AG09309 (cell line): ENCODE measurements at regions not wholly inside any gene's neighbourhood (a gene's known extent, or its start where the extent isn't known, plus 50 kb on each side); places are given as distances from the start of the nearest gene placed in this dataset.
"Not testable (repeated sequence)": the region's sequence is repeated elsewhere in the genome, so short reads cannot be mapped to it uniquely, and the experiment has no call there.

Source experiments
- DNase-seq: peaks from one replicate; pipeline ENCODE4 v3.0.0-alpha.2; 2010; ENCODE audit warnings: low read depth
- H3K4me3 ChIP-seq: 2 replicates; pipeline ENCODE4 v1.5.1; 2011; ENCODE audit warnings: mild to moderate bottlenecking, low read depth, low read length, moderate library complexity; ENCODE audit not compliant: control insufficient read depth
- CTCF ChIP-seq: IDR thresholded peaks from 2 replicates; pipeline ENCODE4 v1.5.1; 2011; ENCODE audit warnings: mild to moderate bottlenecking, low read depth, low read length, inconsistent platforms; ENCODE audit not compliant: insufficient read depth, control insufficient read depth; ENCODE audit errors: missing control alignments

- H3K4me3 ChIP-seq, result no peak overlapping the region
- no peak for TF ChIP-seq CTCF
- no peak for DNase-seq
These were observed 85.4 kb downstream of the ADAMTS15 start for GRCh38 chr11:130533871-130534270.

GRCh38 chr11:130534551-130534950 is 86.1 kb downstream of the ADAMTS15 start:
- DNase-seq, result no peak
- no peak for TF ChIP-seq CTCF
- H3K4me3 ChIP-seq, result no peak overlapping the region

- no peak for DNase-seq
- no peak for TF ChIP-seq CTCF
- H3K4me3 ChIP-seq, result no peak overlapping the region
These were observed 87.1 kb downstream of the ADAMTS15 start for GRCh38 chr11:130535520-130535919.

- no peak for TF ChIP-seq CTCF
- no peak for DNase-seq
- H3K4me3 ChIP-seq, result no peak overlapping the region
These were observed 87.9 kb downstream of the ADAMTS15 start for GRCh38 chr11:130536106-130537040.

GRCh38 chr11:130539680-130540079 is 91.2 kb downstream of the ADAMTS15 start:
- not testable (repeated sequence) for H3K4me3 ChIP-seq, DNase-seq

GRCh38 chr11:130544266-130544665 is 95.8 kb downstream of the ADAMTS15 start:
- no peak overlapping the region for H3K4me3 ChIP-seq

More at GRCh38 chr11:130544266-130544665, 95.8 kb downstream of the ADAMTS15 start:
- TF ChIP-seq CTCF, result no peak
- no peak for DNase-seq
